HG03460 (cell line): ENCODE measurements at regions not wholly inside any gene's neighbourhood (a gene's known extent, or its start where the extent isn't known, plus 50 kb on each side); places are given as distances from the start of the nearest gene placed in this dataset.
"Not testable (repeated sequence)": the region's sequence is repeated elsewhere in the genome, so short reads cannot be mapped to it uniquely, and the experiment has no call there.

ENCODE experiments used
- ATAC-seq: cut with Tn5 transposase; IDR thresholded peaks from one replicate; pipeline ENCODE4 v1.9.1; 2021; ENCODE audit not compliant: unreplicated experiment

DNA sequence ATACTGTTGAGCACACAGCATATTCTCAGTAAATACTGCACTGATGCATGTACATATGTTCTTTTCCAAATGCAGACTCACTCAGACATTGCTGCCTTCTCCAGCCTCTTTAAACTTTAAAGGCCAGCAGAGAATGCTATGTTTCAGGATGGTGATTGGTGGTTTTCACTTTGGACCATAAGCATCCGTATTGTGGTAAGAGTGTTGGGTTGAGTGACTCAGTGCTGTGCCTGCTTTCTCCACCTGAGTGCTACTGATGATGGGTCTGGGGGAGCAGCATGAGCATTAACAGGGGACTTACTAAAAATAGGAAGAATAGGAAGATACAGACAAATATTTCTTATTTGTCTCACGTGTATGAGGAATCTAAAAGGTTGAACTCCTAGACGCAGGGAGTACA lies 56.3 kb upstream of the ZNF92 start:
- no peak for ATAC-seq

DNA sequence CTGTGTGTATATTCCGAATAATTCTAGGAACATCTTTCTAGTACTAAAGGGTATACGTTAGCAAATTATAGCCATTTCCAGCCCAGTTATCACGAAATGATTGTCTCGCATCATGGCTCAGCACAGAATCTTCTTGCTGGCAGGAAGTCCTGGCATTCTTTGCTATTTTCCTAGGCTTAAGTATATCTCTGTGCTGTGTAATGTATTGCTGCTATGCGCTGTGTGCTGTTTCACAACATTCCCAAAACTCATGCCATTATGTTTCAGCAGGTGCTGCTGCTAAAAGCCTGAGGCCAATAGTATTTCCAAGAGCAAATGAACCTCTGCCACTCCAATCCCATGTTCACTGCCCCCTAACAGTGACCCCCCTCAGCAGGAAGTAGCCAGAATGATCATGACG lies 62.9 kb upstream of the ZNF92 start:
- no peak for ATAC-seq

DNA sequence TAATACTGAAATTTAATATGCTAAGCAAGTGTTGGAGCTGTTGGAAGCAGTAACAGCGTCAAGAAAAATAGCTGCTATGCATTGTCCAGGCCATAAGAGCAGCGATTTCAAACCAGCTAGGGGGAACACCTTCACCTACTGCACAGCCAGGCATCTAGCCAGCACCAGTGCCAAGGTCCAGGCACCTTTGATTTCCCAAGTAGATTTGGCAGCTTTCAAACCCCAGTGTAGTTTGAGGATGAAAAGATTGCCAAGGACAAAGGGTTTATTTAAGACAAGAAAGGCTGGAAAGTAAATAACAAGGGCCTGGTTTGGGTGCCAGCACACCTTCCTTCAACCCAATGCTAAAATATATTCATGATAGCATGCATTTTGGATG lies 65.4 kb upstream of the ZNF92 start:
- no peak for ATAC-seq

DNA sequence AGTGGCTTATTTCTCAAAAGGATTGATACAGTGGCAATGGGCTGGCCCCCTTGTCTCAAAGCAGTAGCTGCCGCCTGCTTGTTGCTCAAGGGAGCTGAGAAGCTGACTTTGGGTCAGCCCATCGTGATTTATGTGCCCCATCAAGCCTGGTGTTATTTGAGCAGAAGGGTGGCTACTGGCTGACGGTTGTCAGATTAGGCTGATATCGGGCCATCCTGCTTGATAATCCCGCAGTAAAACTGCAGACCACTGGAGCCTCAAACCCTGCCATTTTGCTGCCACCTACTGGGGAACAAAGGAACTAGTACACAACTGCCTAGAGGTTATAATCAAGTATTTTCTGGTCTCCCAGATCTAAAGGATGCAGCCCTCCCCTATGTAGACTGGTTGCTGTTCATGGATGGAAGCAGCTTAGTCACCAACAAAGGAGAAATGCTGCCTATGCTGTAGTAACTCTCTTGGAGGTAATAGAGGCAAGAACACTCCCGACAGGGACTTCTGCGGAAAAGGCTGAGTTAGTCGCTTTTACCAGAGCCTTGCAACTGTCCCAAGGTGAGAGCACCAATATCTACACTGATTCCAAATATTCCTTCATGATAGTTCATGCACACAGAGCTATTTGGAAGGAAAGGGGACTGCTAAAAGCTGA lies 65.9 kb upstream of the ZNF92 start:
- no peak for ATAC-seq

DNA sequence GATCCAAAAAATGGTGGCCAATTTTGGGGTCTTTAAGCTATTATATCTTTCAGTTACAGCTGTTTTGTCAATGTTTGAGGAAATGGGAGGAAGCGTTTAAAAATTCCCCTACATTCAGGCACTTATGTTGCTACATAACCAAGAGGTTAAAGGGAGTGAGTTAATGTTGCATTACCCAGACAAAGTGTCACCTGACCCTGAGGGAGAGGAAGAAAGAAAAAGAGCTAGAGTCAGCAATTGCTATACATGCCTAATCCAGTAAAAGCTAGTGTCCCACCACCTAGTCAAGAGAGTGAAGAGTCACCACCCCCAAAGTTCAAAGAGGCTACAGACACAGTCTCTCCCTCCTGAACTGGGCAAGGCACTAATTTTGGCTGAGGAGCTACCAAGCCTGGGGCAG lies 69.5 kb upstream of the ZNF92 start:
- ATAC-seq: no peak

DNA sequence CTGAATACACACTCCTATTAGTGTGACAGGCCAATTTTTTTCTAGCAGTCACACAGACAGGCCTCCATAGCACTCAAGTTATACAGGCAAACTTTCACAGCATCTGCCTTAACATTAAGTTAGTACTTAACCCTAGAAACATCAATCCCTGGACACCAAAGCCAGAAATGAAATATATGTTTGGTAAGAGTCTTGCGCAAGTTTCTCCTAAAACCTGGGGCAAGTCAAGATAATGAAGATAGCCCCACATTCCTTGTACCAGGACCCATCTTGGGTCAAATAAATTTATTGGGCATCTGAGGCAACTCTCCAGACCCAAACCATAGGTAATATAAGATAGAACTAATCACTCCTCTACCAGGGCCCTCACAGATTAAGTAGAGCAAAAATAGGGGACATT lies 70.8 kb upstream of the ZNF92 start:
- no peak for ATAC-seq

GRCh38 chr7:65301007-65301406 lies 72.6 kb upstream of the ZNF92 start:
- ATAC-seq: no peak

DNA sequence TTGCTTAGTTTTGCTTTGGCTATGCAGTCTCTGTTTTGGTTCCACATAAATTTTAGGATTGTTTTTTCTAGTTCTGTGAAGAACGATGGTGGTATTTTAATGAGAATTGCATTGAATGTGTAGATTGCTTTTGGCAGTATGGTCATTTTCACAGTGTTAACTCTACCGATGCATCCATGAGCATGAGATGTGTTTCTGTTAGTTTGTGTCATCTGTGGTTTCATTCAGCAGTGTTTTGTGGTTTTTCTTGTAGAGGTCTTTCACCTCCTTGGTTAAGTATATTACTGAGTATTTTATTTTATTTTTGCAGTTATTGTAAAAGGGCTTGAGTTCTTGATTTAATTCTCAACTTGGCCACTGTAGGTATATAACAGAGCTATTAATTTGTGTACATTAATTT lies 78.2 kb upstream of the ZNF92 start:
- ATAC-seq: no peak

DNA sequence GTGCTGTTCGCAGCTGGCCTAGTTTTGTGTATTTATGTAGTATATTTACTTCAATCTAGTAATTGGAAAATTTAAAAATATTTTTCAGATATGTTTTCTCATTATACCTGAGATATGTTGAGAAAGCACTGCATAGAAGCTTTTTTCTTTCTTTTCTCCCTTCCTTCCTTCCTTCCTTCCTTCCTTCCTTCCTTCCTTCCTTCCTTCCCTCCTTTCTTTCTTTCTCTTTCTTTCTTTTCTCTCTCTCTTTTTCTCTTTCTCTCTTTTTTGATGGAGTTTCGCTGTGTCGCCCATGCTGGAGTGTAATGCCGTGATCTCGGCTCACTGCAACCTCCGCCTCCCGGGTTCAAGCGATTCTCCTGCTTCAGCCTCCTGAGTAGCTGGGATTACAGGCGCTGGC lies 83.3 kb upstream of the ZNF92 start:
- not testable (repeated sequence) for ATAC-seq

DNA sequence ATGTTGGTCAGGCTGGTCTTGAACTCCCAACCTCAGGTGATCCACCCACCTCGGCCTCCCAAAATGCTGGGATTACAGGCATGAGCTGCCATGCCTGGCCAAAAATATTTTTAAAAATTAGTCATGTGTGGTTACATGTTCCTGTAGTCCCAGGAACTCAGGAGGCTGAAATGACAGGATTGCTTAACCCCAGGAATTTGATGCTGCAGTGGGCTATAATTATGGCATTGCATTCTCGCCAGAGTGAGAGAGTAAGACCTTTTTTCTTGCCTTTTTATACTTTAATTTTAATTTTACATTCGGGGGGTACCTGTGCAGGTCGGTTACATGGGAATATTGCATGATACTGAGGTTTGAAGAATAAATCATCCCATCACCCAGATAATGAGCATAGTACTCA lies 86.6 kb upstream of the ZNF92 start:
- ATAC-seq: no peak

DNA sequence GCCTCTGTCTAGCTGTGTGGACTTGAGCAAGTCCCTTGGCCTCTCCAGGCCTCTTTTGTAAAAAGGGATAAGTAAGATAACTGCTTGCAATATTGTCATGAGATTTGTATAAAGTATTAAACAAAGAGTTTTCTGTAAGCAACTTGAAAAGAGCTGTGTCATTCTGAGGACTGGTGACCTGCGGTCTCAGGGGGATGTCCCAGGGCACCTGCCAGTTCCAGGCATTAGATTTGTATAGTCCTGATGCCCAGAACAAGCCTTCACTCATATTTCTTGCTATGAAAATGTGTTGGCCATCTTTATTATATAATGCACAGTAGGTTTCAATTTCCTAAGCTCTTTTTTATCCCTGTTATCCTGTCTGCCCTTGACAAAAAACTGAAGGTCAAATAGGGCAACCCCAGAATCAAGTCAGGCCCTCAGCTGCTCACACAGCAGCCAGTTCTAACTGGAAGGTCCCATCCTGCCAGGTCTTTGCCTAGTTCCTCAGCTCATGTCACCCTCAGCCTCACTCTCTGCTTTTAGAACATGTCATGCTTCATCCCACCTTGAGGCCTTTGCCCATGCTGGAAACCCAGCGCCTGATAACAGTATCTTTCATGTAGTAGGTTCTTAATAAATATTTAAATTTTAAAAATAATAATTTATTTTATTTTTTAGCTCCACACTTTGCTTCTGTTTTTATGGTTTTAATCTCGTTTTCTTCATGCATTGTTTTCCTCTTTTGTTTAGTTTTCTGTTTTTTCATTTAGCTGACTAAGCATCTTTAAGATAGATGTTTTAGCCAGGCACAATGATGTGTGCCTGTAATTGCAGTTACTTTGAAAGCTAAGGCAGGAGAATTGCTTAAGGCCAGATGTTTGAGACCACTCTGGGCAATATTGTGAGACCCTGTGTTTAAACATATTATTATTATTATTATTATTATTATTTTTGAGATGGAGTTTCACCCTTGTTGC lies 87.5 kb upstream of the ZNF92 start:
- ATAC-seq: no peak

DNA sequence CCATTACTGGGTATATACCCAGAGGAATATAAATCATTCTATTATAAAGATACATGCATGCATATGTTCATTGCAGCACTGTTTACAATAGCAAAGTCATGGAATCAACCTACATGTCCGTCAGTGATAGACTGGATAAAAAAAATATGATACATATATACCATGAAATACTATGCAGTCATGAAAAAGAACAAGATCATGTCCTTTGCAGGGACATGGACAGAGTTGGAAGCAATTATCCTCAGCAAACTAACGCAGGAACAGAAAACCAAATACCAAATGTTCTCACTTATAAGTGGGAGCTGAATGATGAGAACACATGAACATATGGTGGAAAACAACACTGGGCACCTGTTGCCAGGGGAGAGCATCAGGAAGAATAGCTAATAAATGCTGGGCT lies 88.4 kb upstream of the ZNF92 start:
- ATAC-seq: not testable (repeated sequence)

DNA sequence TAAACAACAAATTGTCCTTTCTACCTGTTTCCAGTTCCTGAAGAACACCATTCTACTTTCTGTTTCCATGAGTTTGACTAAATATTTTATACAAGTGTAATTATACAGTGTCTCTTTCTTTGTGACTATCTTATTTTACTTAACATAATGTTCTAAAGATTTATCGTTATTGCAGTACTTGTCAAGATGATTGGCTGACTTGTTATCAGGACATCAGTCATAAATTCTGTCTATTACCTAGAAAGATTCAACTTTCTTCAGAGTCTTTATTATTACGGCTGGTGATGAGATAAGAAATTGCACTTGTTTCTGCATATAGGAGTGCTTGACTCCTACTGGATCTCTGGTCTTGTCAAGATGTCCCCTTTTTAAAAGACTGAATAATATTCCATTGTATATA lies 93.9 kb upstream of the ZNF92 start:
- no peak for ATAC-seq

DNA sequence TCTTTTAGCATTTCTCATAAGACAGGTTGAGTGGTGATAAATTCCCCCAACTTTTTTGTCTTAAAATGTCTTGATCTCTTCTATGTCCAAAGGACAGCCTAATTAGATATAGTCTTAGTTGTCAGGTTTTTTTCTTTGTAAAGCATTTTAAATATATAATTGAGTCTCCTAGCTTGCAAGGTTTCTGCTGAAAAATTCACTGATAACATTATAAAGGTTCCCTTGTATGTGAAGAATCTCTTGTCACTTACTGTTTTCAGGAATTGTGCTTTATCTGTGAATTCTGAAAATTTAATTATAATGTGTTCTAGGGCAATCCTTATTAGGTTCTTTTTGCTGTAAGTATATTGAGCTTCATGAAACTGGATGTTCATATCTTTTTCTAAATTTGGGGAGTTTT lies 96.8 kb upstream of the ZNF92 start:
- ATAC-seq: no peak

- ATAC-seq: not testable (repeated sequence)
Measured at GRCh38 chr7:65271502-65271901, 102.2 kb upstream of the ZNF92 start.

GRCh38 chr7:65269150-65269856 lies 104.4 kb upstream of the ZNF92 start:
- ATAC-seq: peak; percentile 77

GRCh38 chr7:65268782-65269149 lies 104.9 kb upstream of the ZNF92 start:
- ATAC-seq: no peak

- ATAC-seq: no peak
Measured at GRCh38 chr7:65265933-65266519, 107.6 kb upstream of the ZNF92 start.

DNA sequence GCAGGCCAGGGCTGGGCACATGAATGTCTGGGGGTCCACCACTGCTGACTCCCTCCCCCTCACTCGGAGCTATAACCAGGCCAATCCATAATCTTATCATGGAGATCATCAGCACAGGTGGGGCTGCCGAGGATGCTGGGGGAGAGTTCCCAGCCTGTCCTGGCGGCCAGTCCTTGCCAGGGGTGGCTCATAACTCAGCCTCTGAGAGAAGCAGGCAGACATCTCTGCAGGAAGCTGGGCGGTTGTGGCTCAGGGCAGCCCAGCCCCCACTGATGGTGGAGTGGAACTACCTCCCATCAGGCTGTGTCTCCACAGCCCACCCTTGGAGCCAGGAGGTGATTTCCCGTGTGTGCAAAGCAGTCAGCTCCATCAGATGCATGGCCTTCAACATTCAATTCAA lies 109.4 kb upstream of the ZNF92 start:
- no peak for ATAC-seq

DNA sequence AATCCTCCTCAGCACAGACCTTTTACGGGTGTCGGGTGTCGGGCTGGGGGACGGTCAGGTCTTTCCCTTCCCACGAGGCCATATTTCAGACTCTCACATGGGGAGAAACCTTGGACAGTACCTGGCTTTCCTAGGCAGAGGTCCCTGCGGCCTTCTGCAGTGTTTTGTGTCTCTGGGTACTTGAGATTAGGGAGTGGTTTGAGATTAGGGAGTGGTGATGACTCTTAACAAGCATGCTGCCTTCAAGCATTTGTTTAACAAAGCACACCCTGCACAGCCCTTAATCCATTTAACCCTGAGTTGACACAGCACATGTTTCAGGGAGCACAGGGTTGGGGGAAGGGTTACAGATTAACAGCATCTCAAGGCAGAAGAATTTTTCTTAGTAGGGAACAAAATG lies 113.0 kb upstream of the ZNF92 start:
- not testable (repeated sequence) for ATAC-seq

DNA sequence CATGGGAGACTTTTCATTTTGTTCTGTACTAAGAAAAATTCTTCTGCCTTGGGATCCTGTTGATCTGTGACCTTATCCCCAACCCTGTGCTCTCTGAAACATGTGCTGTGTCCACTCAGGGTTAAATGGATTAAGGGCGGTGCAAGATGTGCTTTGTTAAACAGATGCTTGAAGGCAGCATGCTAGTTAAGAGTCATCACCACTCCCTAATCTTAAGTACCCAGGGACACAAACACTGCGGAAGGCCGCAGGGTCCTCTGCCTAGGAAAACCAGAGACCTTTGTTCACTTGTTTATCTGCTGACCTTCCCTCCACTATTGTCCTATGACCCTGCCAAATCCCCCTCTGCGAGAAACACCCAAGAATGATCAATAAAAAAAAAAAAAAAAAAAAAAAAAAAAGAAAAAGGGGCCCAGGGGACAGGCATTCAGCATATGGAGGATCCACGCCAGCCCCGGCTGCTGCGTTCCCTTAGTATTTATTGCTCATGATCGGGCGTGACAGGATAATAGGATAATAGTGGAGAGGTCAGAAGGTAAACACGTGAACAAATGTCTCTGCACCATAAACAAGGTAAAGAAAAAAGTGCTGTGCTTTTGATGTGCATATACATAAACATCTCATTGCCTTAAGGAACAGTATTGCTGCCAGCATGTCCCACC lies 113.7 kb upstream of the ZNF92 start:
- not testable (repeated sequence) for ATAC-seq
